Choroid plexus epithelial cell (primary cell): ENCODE measurements at regions not wholly inside any gene's neighbourhood (a gene's known extent, or its start where the extent isn't known, plus 50 kb on each side); places are given as distances from the start of the nearest gene placed in this dataset.

Experiments used
- DNase-seq: peaks from one replicate; pipeline ENCODE4 v3.0.0-alpha.2; 2010; ENCODE audit warnings: low read depth
- H3K4me3 ChIP-seq: 2 replicates; pipeline ENCODE4 v1.5.1; 2011; ENCODE audit warnings: low read depth, mild to moderate bottlenecking, control low read depth, low read length, moderate library complexity
- CTCF ChIP-seq: conservative IDR thresholded peaks from 2 replicates; pipeline ENCODE4 v1.5.1; 2011; ENCODE audit warnings: low read depth, mild to moderate bottlenecking, control low read depth, inconsistent platforms, low read length, moderate library complexity

- no peak for DNase-seq
- no peak for TF ChIP-seq CTCF
- H3K4me3 ChIP-seq = no peak overlapping the region
Measured at GRCh38 chr18:27412556-27412955, 227.4 kb upstream of the CHST9 start.

- peak; percentile 21 for DNase-seq
- TF ChIP-seq CTCF = no peak
- no peak overlapping the region for H3K4me3 ChIP-seq
Measured at GRCh38 chr18:27411911-27412310, 226.8 kb upstream of the CHST9 start.

GRCh38 chr18:27411013-27411412, 225.9 kb upstream of the CHST9 start:
- TF ChIP-seq CTCF = no peak
- DNase-seq = no peak
- H3K4me3 ChIP-seq = no peak overlapping the region

- no peak for TF ChIP-seq CTCF
- no peak for DNase-seq
- no peak overlapping the region for H3K4me3 ChIP-seq
Measured at GRCh38 chr18:27404855-27405254, 219.7 kb upstream of the CHST9 start.

GRCh38 chr18:27400001-27400400, 214.9 kb upstream of the CHST9 start:
- H3K4me3 ChIP-seq = no peak overlapping the region
- DNase-seq = no peak
- TF ChIP-seq CTCF = peak; percentile 13

GRCh38 chr18:27395752-27396151, 210.6 kb upstream of the CHST9 start:
- TF ChIP-seq CTCF = no peak
- no peak overlapping the region for H3K4me3 ChIP-seq
- DNase-seq = no peak

- no peak overlapping the region for H3K4me3 ChIP-seq
- no peak for DNase-seq
- no peak for TF ChIP-seq CTCF
Measured at GRCh38 chr18:27394687-27395086, 209.6 kb upstream of the CHST9 start.
